CD14-positive monocyte (primary cell): ENCODE measurements at regions not wholly inside any gene's neighbourhood (a gene's known extent, or its start where the extent isn't known, plus 50 kb on each side); places are given as distances from the start of the nearest gene placed in this dataset.
"Not testable (repeated sequence)": the region's sequence is repeated elsewhere in the genome, so short reads cannot be mapped to it uniquely, and the experiment has no call there.

Source experiments
- DNase-seq, 3 donors: peaks; one replicate each; pipeline ENCODE4 v3.0.0-alpha.2; 2011 to 2022
- H2AFZ ChIP-seq: 2 replicates; pipeline ENCODE4 v1.6.0; 2012; ENCODE audit warnings: mild to moderate bottlenecking, low read depth, low read length, inconsistent platforms; ENCODE audit not compliant: insufficient read depth, poor library complexity, severe bottlenecking
- H3K27ac ChIP-seq, 2 donors: 1 replicate in 1 of 2; 2 replicates in 1 of 2; pipeline ENCODE4 v1.5.1; 2012 to 2013; ENCODE audit warnings: low read length in 2 of 2, control low read depth in 1 of 2, inconsistent platforms in 1 of 2, low read depth in 1 of 2, mild to moderate bottlenecking in 1 of 2
- H3K27me3 ChIP-seq, 2 donors: one replicate each; pipeline versions ENCODE4 v1.6.0 to v1.6.1; 2011 to 2013; ENCODE audit warnings: low read length in 2 of 2; ENCODE audit not compliant: control insufficient read depth in 2 of 2, insufficient read depth in 2 of 2
- H3K36me3 ChIP-seq, 2 donors: replicated peaks in 1 of 2; 1 replicate in 1 of 2; 2 replicates in 1 of 2; pipeline versions ENCODE4 v1.5.1 to v1.6.1; 2012 to 2013; ENCODE audit warnings: low read length in 2 of 2, control low read depth in 1 of 2, inconsistent platforms in 1 of 2, mild to moderate bottlenecking in 1 of 2; ENCODE audit not compliant: insufficient read depth in 2 of 2, control insufficient read depth in 1 of 2
- H3K4me1 ChIP-seq, 2 donors: 1 replicate in 1 of 2; 2 replicates in 1 of 2; pipeline versions ENCODE4 v1.5.1 to v1.6.1; 2012 to 2013; ENCODE audit warnings: low read length in 2 of 2, control low read depth in 1 of 2, inconsistent platforms in 1 of 2, mild to moderate bottlenecking in 1 of 2, moderate library complexity in 1 of 2; ENCODE audit not compliant: insufficient read depth in 2 of 2, control insufficient read depth in 1 of 2
- H3K4me2 ChIP-seq: replicated peaks from 2 replicates; pipeline ENCODE3; 2012; ENCODE audit warnings: low read length, moderate library complexity, mild to moderate bottlenecking; ENCODE audit not compliant: poor library complexity, severe bottlenecking; ENCODE audit errors: extremely low read depth
- H3K4me3 ChIP-seq, 3 experiments: fragments of 200-600 bp in 1 of 3; sonication (generic) in 1 of 3; replicated peaks in 1 of 3; 1 replicate in 2 of 3; 2 replicates in 1 of 3; pipeline ENCODE4 v1.5.1; 2011 to 2013; ENCODE audit warnings: low read length in 3 of 3, mild to moderate bottlenecking in 3 of 3, control low read depth in 2 of 3, low read depth in 2 of 3, inconsistent platforms in 1 of 3, moderate library complexity in 1 of 3
- H3K79me2 ChIP-seq: 2 replicates; pipeline ENCODE4 v1.6.0; 2012; ENCODE audit warnings: mild to moderate bottlenecking, control low read depth, inconsistent platforms, low read length, moderate library complexity; ENCODE audit not compliant: insufficient read depth
- H3K9ac ChIP-seq: 2 replicates; pipeline ENCODE4 v1.6.0; 2017; ENCODE audit warnings: low read length, mild to moderate bottlenecking; ENCODE audit not compliant: insufficient read depth, poor library complexity, severe bottlenecking
- H3K9me3 ChIP-seq, 2 donors: replicated peaks in 1 of 2; 1 replicate in 1 of 2; 2 replicates in 1 of 2; pipeline versions ENCODE4 v1.5.1 to v1.6.1; 2012 to 2013; ENCODE audit warnings: low read length in 2 of 2, control low read depth in 1 of 2; ENCODE audit not compliant: control insufficient read depth in 1 of 2, insufficient read depth in 1 of 2
- H4K20me1 ChIP-seq: 2 replicates; pipeline ENCODE4 v1.6.0; 2012; ENCODE audit warnings: mild to moderate bottlenecking, low read length, control low read depth, moderate library complexity; ENCODE audit not compliant: insufficient read depth
- H3K27ac Mint-ChIP-seq, 7 donors: one replicate each; pipeline ENCODE4 v1.8.0; 2020; ENCODE audit warnings: mild to moderate bottlenecking in 7 of 7, mixed read lengths in 7 of 7, moderate library complexity in 6 of 7, inconsistent platforms in 2 of 7
- H3K27me3 Mint-ChIP-seq, 3 donors: one replicate each; pipeline ENCODE4 v1.8.0; 2021 to 2022; ENCODE audit warnings: low read depth in 3 of 3, mild to moderate bottlenecking in 3 of 3, mixed read lengths in 3 of 3, moderate library complexity in 3 of 3, inconsistent platforms in 1 of 3
- H3K36me3 Mint-ChIP-seq, 2 donors: one replicate each; pipeline ENCODE4 v1.8.0; 2020; ENCODE audit warnings: mixed read lengths in 2 of 2, inconsistent platforms in 1 of 2, mild to moderate bottlenecking in 1 of 2
- H3K4me1 Mint-ChIP-seq: one replicate; pipeline ENCODE4 v1.8.0; 2020; ENCODE audit warnings: mild to moderate bottlenecking, mixed read lengths
- H3K4me3 Mint-ChIP-seq, 2 donors: one replicate each; pipeline ENCODE4 v1.8.0; 2020; ENCODE audit warnings: mild to moderate bottlenecking in 2 of 2, mixed read lengths in 2 of 2, moderate library complexity in 1 of 2
- H3K9me3 Mint-ChIP-seq, 7 donors: one replicate each; pipeline ENCODE4 v1.8.0; 2020 to 2022; ENCODE audit warnings: mixed read lengths in 7 of 7, mild to moderate bottlenecking in 6 of 7, moderate library complexity in 6 of 7, inconsistent platforms in 2 of 7
- WGBS: methylation state at CpG from one replicate; pipeline ENCODE4 v1.1.5; 2013; ENCODE audit warnings: missing lambda C conversion rate; ENCODE audit not compliant: insufficient coverage; 5-methylcytosine and 5-hydroxymethylcytosine counted together
- intact Hi-C, 2 donors: fragments of 100-400 bp; cut with micrococcal nuclease; formaldehyde crosslinking; loops; one replicate each; pipeline versions ENCODE4 v1.15.0 to v1.15.1; 2023
- TF ChIP-seq, protein P1 (sequence below): fragments of 200-600 bp; IDR thresholded peaks from one replicate; pipeline ENCODE4 v1.8.0; 2022; ENCODE audit warnings: antibody characterized with exemption, mild to moderate bottlenecking

- no peak overlapping the region for H3K4me3 Mint-ChIP-seq
- Histone ChIP-seq H3K27me3 (no peaks in the 10 kb centered on the region), H2AFZ (no peak overlapping the region), H3K36me3 (no peaks in the 10 kb centered on the region), H3K4me1 (no peaks in the 10 kb centered on the region), H3K27ac (no peak overlapping the region), H3K4me2 (no peak overlapping the region), H3K9me3 (no peaks in the 10 kb centered on the region), H3K79me2 (no peaks in the 10 kb centered on the region), H4K20me1 (no peaks in the 10 kb centered on the region), H3K9ac (no peak overlapping the region), H3K4me3 (no peak overlapping the region)
- no peaks in the 10 kb centered on the region for H3K4me1 Mint-ChIP-seq
- no peaks in the 10 kb centered on the region for H3K36me3 Mint-ChIP-seq
- intact Hi-C loops = no loop called here
- no peak for DNase-seq
- H3K27ac Mint-ChIP-seq = no peak overlapping the region
- peaks cover 0 to 4% (median 2%) of the 10 kb centered on the region in 3 donors for H3K27me3 Mint-ChIP-seq
- no CpG with 5 or more reads among the region's 3 CpGs for WGBS
- TF ChIP-seq, protein P1, sequence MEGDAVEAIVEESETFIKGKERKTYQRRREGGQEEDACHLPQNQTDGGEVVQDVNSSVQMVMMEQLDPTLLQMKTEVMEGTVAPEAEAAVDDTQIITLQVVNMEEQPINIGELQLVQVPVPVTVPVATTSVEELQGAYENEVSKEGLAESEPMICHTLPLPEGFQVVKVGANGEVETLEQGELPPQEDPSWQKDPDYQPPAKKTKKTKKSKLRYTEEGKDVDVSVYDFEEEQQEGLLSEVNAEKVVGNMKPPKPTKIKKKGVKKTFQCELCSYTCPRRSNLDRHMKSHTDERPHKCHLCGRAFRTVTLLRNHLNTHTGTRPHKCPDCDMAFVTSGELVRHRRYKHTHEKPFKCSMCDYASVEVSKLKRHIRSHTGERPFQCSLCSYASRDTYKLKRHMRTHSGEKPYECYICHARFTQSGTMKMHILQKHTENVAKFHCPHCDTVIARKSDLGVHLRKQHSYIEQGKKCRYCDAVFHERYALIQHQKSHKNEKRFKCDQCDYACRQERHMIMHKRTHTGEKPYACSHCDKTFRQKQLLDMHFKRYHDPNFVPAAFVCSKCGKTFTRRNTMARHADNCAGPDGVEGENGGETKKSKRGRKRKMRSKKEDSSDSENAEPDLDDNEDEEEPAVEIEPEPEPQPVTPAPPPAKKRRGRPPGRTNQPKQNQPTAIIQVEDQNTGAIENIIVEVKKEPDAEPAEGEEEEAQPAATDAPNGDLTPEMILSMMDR = no peak
- peaks cover 0 to 2% (median 0%) of the 10 kb centered on the region in 7 donors for H3K9me3 Mint-ChIP-seq
Measured at GRCh38 chr1:204780630-204781029, 90.0 kb upstream of the NFASC start.

DNA sequence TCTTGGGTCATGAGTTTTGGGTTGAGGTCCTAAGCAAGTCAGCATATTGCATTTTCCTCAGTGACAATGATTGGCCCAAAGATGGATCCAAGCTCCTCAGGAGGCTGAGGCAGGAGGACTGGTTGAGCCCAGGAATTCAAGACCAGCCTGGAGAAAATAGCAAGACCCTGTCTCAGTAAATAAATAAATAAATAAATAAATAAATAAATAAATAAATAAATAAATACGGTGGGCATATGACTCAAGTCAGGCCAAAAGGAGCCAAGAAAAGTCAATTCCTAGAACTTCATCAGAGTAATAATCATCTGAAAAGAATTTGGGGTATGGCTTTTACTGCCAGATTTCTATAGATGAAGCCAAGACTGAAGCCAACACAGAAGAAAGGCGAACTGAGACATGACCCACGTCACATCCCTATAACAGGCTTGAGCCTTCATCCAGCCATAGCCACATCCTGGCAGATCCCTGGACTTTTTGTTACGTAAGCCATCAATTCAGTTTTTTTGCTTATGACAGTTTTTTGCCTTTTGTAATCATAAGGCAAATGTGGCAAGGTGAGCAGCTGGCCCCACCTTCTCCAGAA lies 88.5 kb upstream of the NFASC start:
- 100% methylated on average over 2 of the region's 4 CpGs for WGBS
- Histone ChIP-seq H4K20me1 (no peaks in the 10 kb centered on the region), H3K27ac (no peak overlapping the region), H3K36me3 (no peaks in the 10 kb centered on the region), H3K9ac (no peak overlapping the region), H3K4me2 (no peak overlapping the region), H3K4me3 (no peak overlapping the region), H3K79me2 (no peaks in the 10 kb centered on the region), H2AFZ (no peak overlapping the region), H3K9me3 (no peaks in the 10 kb centered on the region), H3K27me3 (no peaks in the 10 kb centered on the region), H3K4me1 (no peaks in the 10 kb centered on the region)
- Mint-ChIP-seq H3K27ac (peak overlapping the region in 1 of 7 donors; percentile 24), H3K9me3 (peaks cover 3 to 11% (median 4%) of the 10 kb centered on the region in 7 donors), H3K4me1 (no peaks in the 10 kb centered on the region), H3K4me3 (no peak overlapping the region), H3K27me3 (peaks cover 0 to 6% (median 4%) of the 10 kb centered on the region in 3 donors), H3K36me3 (no peaks in the 10 kb centered on the region)
- intact Hi-C loops = no loop called here
- DNase-seq = no peak
- TF ChIP-seq, protein P1 = no peak

DNA sequence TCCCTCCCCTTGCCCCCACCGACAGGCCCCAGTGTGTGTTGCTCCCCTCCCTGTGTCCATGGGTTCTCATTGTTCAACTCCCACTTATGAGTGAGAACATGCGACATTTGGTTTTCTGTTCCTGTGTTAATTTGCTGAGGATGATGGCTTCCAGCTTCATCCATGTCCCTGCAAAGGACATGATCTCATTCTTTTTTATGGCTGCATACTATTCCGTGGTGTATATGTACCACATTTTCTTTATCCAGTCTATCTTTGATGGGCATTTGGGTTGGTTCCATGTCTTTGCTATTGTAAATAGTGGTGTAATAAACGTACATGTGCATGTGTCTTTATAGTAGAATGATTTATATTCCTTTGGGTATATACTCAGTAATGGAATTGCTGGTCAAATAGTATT lies 85.6 kb upstream of the NFASC start:
- H4K20me1 ChIP-seq, H3K27ac ChIP-seq, H3K9me3 ChIP-seq, H3K27ac Mint-ChIP-seq, H3K36me3 ChIP-seq, DNase-seq, H3K27me3 ChIP-seq, H3K79me2 ChIP-seq, intact Hi-C loops, H3K36me3 Mint-ChIP-seq, H3K4me2 ChIP-seq, H3K4me1 ChIP-seq, H3K4me3 ChIP-seq, H3K4me1 Mint-ChIP-seq, H2AFZ ChIP-seq, H3K4me3 Mint-ChIP-seq, H3K9ac ChIP-seq: not testable (repeated sequence)
- peaks cover 3 to 13% (median 9%) of the 10 kb centered on the region in 7 donors for H3K9me3 Mint-ChIP-seq
- 100% methylated on average over 1 of the region's 4 CpGs for WGBS
- peaks cover 0 to 11% (median 4%) of the 10 kb centered on the region in 3 donors for H3K27me3 Mint-ChIP-seq
